Panc1 (cell line): ENCODE measurements at regions not wholly inside any gene's neighbourhood (a gene's known extent, or its start where the extent isn't known, plus 50 kb on each side); places are given as distances from the start of the nearest gene placed in this dataset.

Source experiments
- ATAC-seq: fragments of 200-7000 bp; cut with Tn5 transposase; 2 replicates; pipeline ENCODE4 v1.9.1; 2020; ENCODE audit warnings: mild to moderate bottlenecking, moderate library complexity
- BruUV-seq: library from RNA; stranded (reverse); fragments of 400-500 nt; replicated peaks from 2 replicates; lab custom pipeline; 2021; lab: Mats Ljungman, UMichigan
- CTCF ChIA-PET: fragments of 300-600 bp; sonication (Branson Sonifier 250); formaldehyde crosslinking; loops from one replicate; lab custom pipeline; 2022; ENCODE audit warnings: antibody characterized with exemption; lab: Charles Lee
- POLR2A ChIA-PET: fragments of 300-600 bp; sonication (Branson Sonifier 250); formaldehyde crosslinking; loops from one replicate; lab custom pipeline; 2022; ENCODE audit warnings: antibody characterized with exemption; lab: Charles Lee
- DNase-seq: peaks from one replicate; pipeline ENCODE4 v3.0.0-alpha.2; 2010; ENCODE audit warnings: low read depth, low spot score
- H3K27ac ChIP-seq: 2 replicates; pipeline ENCODE4 v1.5.1; 2011; ENCODE audit warnings: mild to moderate bottlenecking, low read length, inconsistent platforms
- H3K27me3 ChIP-seq: fragments of 200-500 bp; sonication (Bioruptor generic); 2 replicates; pipeline ENCODE4 v1.6.0; 2014; ENCODE audit warnings: low read length, inconsistent platforms; ENCODE audit not compliant: control insufficient read depth, insufficient read depth
- H3K36me3 ChIP-seq: fragments of 200-500 bp; sonication (Bioruptor generic); 2 replicates; pipeline ENCODE4 v1.5.1; 2014; ENCODE audit warnings: inconsistent platforms, mild to moderate bottlenecking, low read length, moderate library complexity; ENCODE audit not compliant: control insufficient read depth, insufficient read depth
- H3K4me1 ChIP-seq: 2 replicates; pipeline ENCODE4 v1.5.1; 2011; ENCODE audit warnings: inconsistent platforms, mild to moderate bottlenecking, low read length, moderate library complexity; ENCODE audit not compliant: control insufficient read depth, insufficient read depth
- H3K4me3 ChIP-seq, 2 experiments: 2 replicates each; pipeline ENCODE4 v1.5.1; 2011 to 2012; ENCODE audit warnings: low read depth in 2 of 2, low read length in 2 of 2, mild to moderate bottlenecking in 2 of 2, inconsistent platforms in 1 of 2, moderate library complexity in 1 of 2
- H3K9me3 ChIP-seq: fragments of 200-500 bp; sonication (Bioruptor generic); 2 replicates; pipeline ENCODE4 v1.5.1; 2014; ENCODE audit warnings: low read depth, mild to moderate bottlenecking, inconsistent platforms, low read length, moderate library complexity; ENCODE audit not compliant: control insufficient read depth, insufficient read depth
- CTCF ChIP-seq: fragments of 450-650 bp; IDR thresholded peaks from 2 replicates; pipeline ENCODE4 v1.5.1; 2017; ENCODE audit warnings: mild to moderate bottlenecking
- POLR2AphosphoS5 ChIP-seq: IDR thresholded peaks from 2 replicates; pipeline ENCODE4 v1.6.1; 2012; ENCODE audit warnings: mild to moderate bottlenecking, low read depth, low read length, moderate library complexity
- REST ChIP-seq, 2 experiments: IDR thresholded peaks; 2 replicates each; pipeline ENCODE4 v1.6.1; 2011 to 2012; ENCODE audit warnings: low read depth in 2 of 2, control low read depth in 1 of 2, low read length in 1 of 2, mild to moderate bottlenecking in 1 of 2, moderate library complexity in 1 of 2; ENCODE audit not compliant: insufficient read depth in 1 of 2
- SIN3A ChIP-seq: IDR thresholded peaks from 2 replicates; pipeline ENCODE4 v1.6.1; 2012; ENCODE audit warnings: low read depth, mild to moderate bottlenecking, low read length, moderate library complexity, borderline replicate concordance; ENCODE audit not compliant: insufficient read depth
- TCF7L2 ChIP-seq: IDR thresholded peaks from 2 replicates; pipeline ENCODE4 v1.6.1; 2011; ENCODE audit warnings: mild to moderate bottlenecking, low read depth, low read length, inconsistent platforms
- in situ Hi-C: cut with HindIII; loops from 2 replicates; pipeline ENCODE4 v1.10.0; 2016; ENCODE audit warnings: low sequenced_read_pairs, low pct_unique_long_range_greater_than_20kb
- intact Hi-C: fragments of 100-400 bp; cut with micrococcal nuclease; formaldehyde crosslinking; loops from one replicate; pipeline ENCODE4 v1.10.0; 2022; ENCODE audit not compliant: unreplicated experiment

GRCh38 chr4:152098365-152099060 lies 337.7 kb upstream of the GATB start:
- intact Hi-C loops (no loop called here), in situ Hi-C loops (no loop called here)
- H3K27ac ChIP-seq = no peak overlapping the region
- CTCF ChIA-PET = no interaction called here
- ATAC-seq (no peak), DNase-seq (no peak)
- BruUV-seq = no TSS peak
- H3K4me1 ChIP-seq = no peaks in the 10 kb centered on the region
- no peaks in the 10 kb centered on the region for H3K9me3 ChIP-seq
- no peak overlapping the region for H3K4me3 ChIP-seq
- TF ChIP-seq REST (IDR thresholded peaks at IDR 0.05; ENCODE audit: insufficient read depth in 1 of 2, low read depth in 2 of 2, low read length in 1 of 2) (no peak), CTCF (no peak), TCF7L2 (no peak), SIN3A (no peak), POLR2AphosphoS5 (no peak)
- no peaks in the 10 kb centered on the region for H3K36me3 ChIP-seq
- H3K27me3 ChIP-seq = no peaks in the 10 kb centered on the region
- POLR2A ChIA-PET = no interaction called here

- ATAC-seq (no peak), DNase-seq (no peak)
- POLR2A ChIA-PET = interaction anchor here (0.7 kb wide), 1 partner anchor 43 kb away, joined by 9 read pairs; no protein-coding TSS in a partner anchor
- Histone ChIP-seq H3K4me3 (no peak overlapping the region), H3K4me1 (no peaks in the 10 kb centered on the region), H3K9me3 (no peaks in the 10 kb centered on the region), H3K36me3 (no peaks in the 10 kb centered on the region), H3K27ac (no peak overlapping the region), H3K27me3 (no peaks in the 10 kb centered on the region)
- CTCF ChIA-PET = interaction anchor here (0.8 kb wide), 1 partner anchor 657 kb away, joined by 3 read pairs; no protein-coding TSS in a partner anchor
- no TSS peak for BruUV-seq
- intact Hi-C loops = no loop called here
- TF ChIP-seq REST (IDR thresholded peaks at IDR 0.05; ENCODE audit: insufficient read depth in 1 of 2, low read depth in 2 of 2, low read length in 1 of 2) = no peak
- TF ChIP-seq TCF7L2 = no peak
- TF ChIP-seq POLR2AphosphoS5 = no peak
- TF ChIP-seq CTCF = no peak
- no peak for TF ChIP-seq SIN3A
- in situ Hi-C loops = no loop called here
These were observed 336.6 kb upstream of the GATB start for GRCh38 chr4:152097371-152097770.
